Astrocyte of the spinal cord (primary cell): ENCODE measurements at regions not wholly inside any gene's neighbourhood (a gene's known extent, or its start where the extent isn't known, plus 50 kb on each side); places are given as distances from the start of the nearest gene placed in this dataset.

Experiments used
- DNase-seq: peaks from one replicate; pipeline ENCODE4 v3.0.0; 2011; ENCODE audit warnings: low read depth, low spot score
- H3K4me3 ChIP-seq: 2 replicates; pipeline ENCODE4 v1.5.1; 2011; ENCODE audit warnings: low read depth, mild to moderate bottlenecking, low read length, moderate library complexity
- CTCF ChIP-seq: IDR thresholded peaks from 2 replicates; pipeline ENCODE4 v1.5.1; 2012; ENCODE audit warnings: low read depth, mild to moderate bottlenecking, low read length, inconsistent platforms
- in situ Hi-C: cut with HindIII; loops from 2 replicates; pipeline ENCODE4 v1.10.0; 2017; ENCODE audit warnings: low sequenced_read_pairs

- no peak overlapping the region for H3K4me3 ChIP-seq
- in situ Hi-C loops, result no loop called here
- DNase-seq, result no peak
- no peak for TF ChIP-seq CTCF
These were observed 59.8 kb upstream of the INHBA start for GRCh38 chr7:41762641-41763040.

- in situ Hi-C loops, result no loop called here
- H3K4me3 ChIP-seq, result no peak overlapping the region
- no peak for DNase-seq
- no peak for TF ChIP-seq CTCF
These were observed 57.4 kb upstream of the INHBA start for GRCh38 chr7:41760293-41760692.

GRCh38 chr7:41758321-41758720 lies 55.4 kb upstream of the INHBA start:
- no peak overlapping the region for H3K4me3 ChIP-seq
- no peak for DNase-seq
- in situ Hi-C loops, result no loop called here
- TF ChIP-seq CTCF, result no peak

GRCh38 chr7:41756650-41757182 lies 53.8 kb upstream of the INHBA start:
- no peak for TF ChIP-seq CTCF
- H3K4me3 ChIP-seq, result no peak overlapping the region
- DNase-seq, result no peak
- in situ Hi-C loops, result no loop called here

DNA sequence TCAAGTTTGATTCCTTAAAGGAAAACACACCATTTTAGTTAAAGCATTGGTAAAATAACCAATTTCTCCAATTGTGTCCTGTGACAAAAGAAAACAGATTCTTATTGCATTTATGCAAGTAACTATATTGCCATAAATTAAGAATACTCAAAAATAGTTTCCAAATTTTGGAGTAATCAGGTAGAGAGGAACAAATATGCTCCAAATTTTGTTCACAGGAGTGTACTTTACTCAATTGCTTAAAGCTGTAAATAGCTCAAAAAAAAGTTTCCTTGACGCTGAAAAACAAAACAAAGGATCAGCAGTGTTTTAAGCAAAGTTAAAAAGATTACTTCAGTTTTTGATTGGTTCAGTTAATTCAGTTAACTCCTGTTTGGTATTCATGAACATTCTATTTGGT lies 52.2 kb upstream of the INHBA start:
- DNase-seq, result peak; percentile 20
- no peak for TF ChIP-seq CTCF
- no peak overlapping the region for H3K4me3 ChIP-seq
- in situ Hi-C loops, result no loop called here

GRCh38 chr7:41754046-41754445 lies 51.2 kb upstream of the INHBA start:
- in situ Hi-C loops, result no loop called here
- TF ChIP-seq CTCF, result no peak
- no peak overlapping the region for H3K4me3 ChIP-seq
- DNase-seq, result no peak
